Mucosa of stomach (tissue), 1 donor: ENCODE measurements at regions not wholly inside any gene's neighbourhood (a gene's known extent, or its start where the extent isn't known, plus 50 kb on each side); places are given as distances from the start of the nearest gene placed in this dataset.

Experiments
- H3K27me3 ChIP-seq: one replicate; pipeline ENCODE4 v1.7.0; 2013; ENCODE audit warnings: mild to moderate bottlenecking, low read length; ENCODE audit not compliant: control insufficient read depth, insufficient read depth
- H3K36me3 ChIP-seq: one replicate; pipeline ENCODE4 v1.7.0; 2013; ENCODE audit warnings: low read length; ENCODE audit not compliant: control insufficient read depth, insufficient read depth
- H3K4me1 ChIP-seq: one replicate; pipeline ENCODE4 v1.7.0; 2013; ENCODE audit warnings: mild to moderate bottlenecking, low read length; ENCODE audit not compliant: control insufficient read depth, insufficient read depth
- H3K4me3 ChIP-seq: one replicate; pipeline ENCODE4 v1.7.0; 2013; ENCODE audit warnings: low read length
- H3K9ac ChIP-seq: one replicate; pipeline ENCODE4 v1.7.0; 2013; ENCODE audit warnings: mild to moderate bottlenecking, low read length, moderate library complexity
- H3K9me3 ChIP-seq: one replicate; pipeline ENCODE4 v1.7.0; 2013; ENCODE audit warnings: mild to moderate bottlenecking, low read length, moderate library complexity; ENCODE audit not compliant: control insufficient read depth
- donor health status: Pancreatic carcinoma.

GRCh38 chr15:35596285-35596684 lies 50.3 kb upstream of the DPH6 start:
- H3K27me3 ChIP-seq, result no peaks in the 10 kb centered on the region

GRCh38 chr15:35602836-35603235 lies 56.9 kb upstream of the DPH6 start:
- no peaks in the 10 kb centered on the region for H3K27me3 ChIP-seq
- no peaks in the 10 kb centered on the region for H3K4me1 ChIP-seq
- H3K36me3 ChIP-seq, result no peaks in the 10 kb centered on the region
- H3K9me3 ChIP-seq, result no peaks in the 10 kb centered on the region
- no peak overlapping the region for H3K9ac ChIP-seq
- H3K4me3 ChIP-seq, result no peak overlapping the region

More at GRCh38 chr15:35596285-35596684, 50.3 kb upstream of the DPH6 start:
- H3K4me1 ChIP-seq, result no peaks in the 10 kb centered on the region
- H3K4me3 ChIP-seq, result no peak overlapping the region
- no peak overlapping the region for H3K9ac ChIP-seq
- no peaks in the 10 kb centered on the region for H3K9me3 ChIP-seq
- no peaks in the 10 kb centered on the region for H3K36me3 ChIP-seq

GRCh38 chr15:35603301-35603700 lies 57.3 kb upstream of the DPH6 start:
- Histone ChIP-seq H3K9me3 (no peaks in the 10 kb centered on the region), H3K27me3 (no peaks in the 10 kb centered on the region), H3K4me3 (no peak overlapping the region), H3K4me1 (no peaks in the 10 kb centered on the region), H3K36me3 (no peaks in the 10 kb centered on the region), H3K9ac (no peak overlapping the region)

- no peak overlapping the region for H3K4me3 ChIP-seq
These were observed 57.9 kb upstream of the DPH6 start for GRCh38 chr15:35603856-35604255.

GRCh38 chr15:35605764-35606449 lies 59.9 kb upstream of the DPH6 start:
- H3K9me3 ChIP-seq, result no peaks in the 10 kb centered on the region
- H3K9ac ChIP-seq, result no peak overlapping the region
- no peaks in the 10 kb centered on the region for H3K27me3 ChIP-seq
- no peak overlapping the region for H3K4me3 ChIP-seq
- no peaks in the 10 kb centered on the region for H3K4me1 ChIP-seq
- no peaks in the 10 kb centered on the region for H3K36me3 ChIP-seq

More at GRCh38 chr15:35603856-35604255, 57.9 kb upstream of the DPH6 start:
- H3K36me3 ChIP-seq, result no peaks in the 10 kb centered on the region
- H3K9ac ChIP-seq, result no peak overlapping the region
- H3K9me3 ChIP-seq, result no peaks in the 10 kb centered on the region
- H3K27me3 ChIP-seq, result no peaks in the 10 kb centered on the region
- H3K4me1 ChIP-seq, result no peaks in the 10 kb centered on the region

GRCh38 chr15:35606450-35606779 lies 60.5 kb upstream of the DPH6 start:
- Histone ChIP-seq H3K36me3 (no peaks in the 10 kb centered on the region), H3K27me3 (no peaks in the 10 kb centered on the region), H3K9me3 (no peaks in the 10 kb centered on the region), H3K4me3 (no peak overlapping the region), H3K4me1 (no peaks in the 10 kb centered on the region), H3K9ac (no peak overlapping the region)

- Histone ChIP-seq H3K27me3 (no peaks in the 10 kb centered on the region), H3K9ac (no peak overlapping the region), H3K4me3 (no peak overlapping the region), H3K36me3 (no peaks in the 10 kb centered on the region), H3K9me3 (no peaks in the 10 kb centered on the region), H3K4me1 (no peaks in the 10 kb centered on the region)
These were observed 70.7 kb upstream of the DPH6 start for GRCh38 chr15:35616498-35617271.

DNA sequence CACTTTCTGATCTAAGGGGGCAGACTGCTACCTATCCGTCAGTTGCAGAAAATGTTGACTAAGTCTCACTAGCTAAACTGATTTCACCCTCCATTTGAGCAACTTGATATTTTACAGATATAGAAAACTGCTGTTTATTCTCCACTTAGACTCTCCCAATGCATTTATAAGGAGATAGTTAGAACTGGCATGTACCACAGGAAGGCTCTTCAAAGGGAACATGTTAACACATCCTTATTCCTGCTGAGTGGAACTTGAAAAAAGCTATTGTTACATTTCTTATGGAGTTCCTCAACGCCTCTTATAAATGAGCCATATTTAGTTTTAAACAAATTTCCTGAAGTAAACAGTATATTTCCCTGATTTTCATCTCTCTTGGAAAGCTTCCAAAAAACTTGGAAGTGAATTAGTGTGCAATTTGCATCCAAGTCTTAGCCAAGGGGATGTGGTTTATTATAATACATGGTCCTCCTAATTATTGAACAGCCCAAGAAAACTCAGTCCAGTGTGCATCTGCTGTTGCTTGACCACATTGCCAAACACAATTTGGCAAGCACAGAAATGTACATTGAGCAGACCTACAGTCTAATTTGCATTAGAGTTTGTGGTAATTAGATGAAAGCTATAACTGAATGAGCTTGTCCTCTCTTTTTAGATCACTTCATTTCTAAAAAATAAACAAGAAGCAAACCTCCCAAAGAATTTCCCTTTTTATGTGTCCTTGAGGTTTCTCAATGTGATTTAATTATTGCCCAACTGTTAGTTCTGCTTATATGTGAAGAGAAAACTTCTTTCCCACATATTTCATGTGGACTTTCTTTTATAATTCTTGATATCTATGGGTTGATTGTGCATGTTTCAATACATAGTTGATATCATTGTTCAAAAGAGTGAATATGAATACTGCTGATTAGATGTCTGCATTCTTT lies 72.6 kb upstream of the DPH6 start:
- Histone ChIP-seq H3K9ac (no peak overlapping the region), H3K27me3 (no peaks in the 10 kb centered on the region)

GRCh38 chr15:35622641-35623340 lies 76.8 kb upstream of the DPH6 start:
- no peaks in the 10 kb centered on the region for H3K36me3 ChIP-seq
- H3K27me3 ChIP-seq, result no peaks in the 10 kb centered on the region
- no peak overlapping the region for H3K4me3 ChIP-seq
- H3K4me1 ChIP-seq, result no peaks in the 10 kb centered on the region
- H3K9me3 ChIP-seq, result no peaks in the 10 kb centered on the region
- H3K9ac ChIP-seq, result no peak overlapping the region

More for the DNA sequence above, 72.6 kb upstream of the DPH6 start:
- Histone ChIP-seq H3K4me1 (no peaks in the 10 kb centered on the region), H3K4me3 (no peak overlapping the region), H3K9me3 (no peaks in the 10 kb centered on the region), H3K36me3 (no peaks in the 10 kb centered on the region)

- no peaks in the 10 kb centered on the region for H3K36me3 ChIP-seq
- H3K9me3 ChIP-seq, result no peaks in the 10 kb centered on the region
- no peak overlapping the region for H3K4me3 ChIP-seq
- no peaks in the 10 kb centered on the region for H3K27me3 ChIP-seq
- H3K4me1 ChIP-seq, result no peaks in the 10 kb centered on the region
- H3K9ac ChIP-seq, result no peak overlapping the region
These were observed 78.9 kb upstream of the DPH6 start for GRCh38 chr15:35624881-35625280.

DNA sequence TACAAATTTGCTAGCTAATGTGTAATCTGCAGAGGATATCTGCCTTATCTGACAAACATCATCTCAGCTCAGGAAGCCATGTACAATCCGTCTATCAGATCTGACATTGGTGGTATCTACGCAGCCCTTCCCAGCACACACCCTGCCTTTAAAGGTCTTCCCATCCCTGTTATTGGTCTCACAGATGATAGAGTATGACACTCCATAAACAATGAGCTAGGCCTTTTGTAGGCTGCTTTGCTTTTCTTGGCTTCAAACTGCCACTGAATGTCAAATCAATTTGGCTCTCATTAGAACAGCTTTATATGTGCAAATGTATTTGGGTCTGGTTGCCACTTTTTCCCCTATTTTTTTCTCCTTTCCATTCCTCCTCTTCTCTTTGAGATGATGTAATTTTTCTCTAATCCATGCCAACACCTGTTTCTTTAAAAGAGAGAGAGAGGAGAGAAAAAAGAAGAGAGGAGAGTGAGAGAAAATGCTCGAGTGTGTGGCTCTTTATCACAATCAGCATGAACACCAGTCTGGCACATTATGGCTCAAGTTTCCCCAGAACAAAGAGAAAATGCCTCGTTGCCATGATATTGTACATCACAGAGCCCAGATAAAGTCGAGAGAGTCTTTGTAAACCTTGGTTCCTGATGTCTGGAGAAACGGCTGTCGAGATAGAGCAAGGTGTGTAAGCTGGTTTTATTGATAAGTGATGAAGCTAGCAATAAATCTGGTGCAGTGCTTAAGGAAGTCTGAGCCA lies 80.8 kb upstream of the DPH6 start:
- no peak overlapping the region for H3K9ac ChIP-seq
- H3K9me3 ChIP-seq, result no peaks in the 10 kb centered on the region
- no peaks in the 10 kb centered on the region for H3K4me1 ChIP-seq
- no peak overlapping the region for H3K4me3 ChIP-seq
- no peaks in the 10 kb centered on the region for H3K27me3 ChIP-seq
- H3K36me3 ChIP-seq, result no peaks in the 10 kb centered on the region
